ENCODE measurements at regions not wholly inside any gene's neighbourhood (a gene's known extent, or its start where the extent isn't known, plus 50 kb on each side); places are given as distances from the start of the nearest gene placed in this dataset.

GRCh38 chr18:67633939-67634338, 117.4 kb upstream of the DSEL start:
- H3K4me3 ChIP-seq (replicated peaks; ENCODE audit: low read depth, low read length) = no peak overlapping the region
- no peak for DNase-seq (ENCODE audit: extremely low read depth, insufficient read length)
- no peaks in the 10 kb centered on the region for H3K27me3 ChIP-seq (replicated peaks; ENCODE audit: control insufficient read depth, insufficient read depth, low read length)
- no peaks in the 10 kb centered on the region for H3K36me3 ChIP-seq (ENCODE audit: control insufficient read depth, insufficient read depth, low read length)
- TF ChIP-seq CTCF (IDR thresholded peaks at IDR 0.05; ENCODE audit: insufficient read depth, low read length, poor library complexity, severe bottlenecking) = no peak

GRCh38 chr18:67621906-67622305, 105.4 kb upstream of the DSEL start:
- Histone ChIP-seq H3K36me3 (ENCODE audit: control insufficient read depth, insufficient read depth, low read length) (no peaks in the 10 kb centered on the region), H3K27me3 (replicated peaks; ENCODE audit: control insufficient read depth, insufficient read depth, low read length) (no peaks in the 10 kb centered on the region)
- TF ChIP-seq CTCF (IDR thresholded peaks at IDR 0.05; ENCODE audit: insufficient read depth, low read length, poor library complexity, severe bottlenecking) = no peak

GRCh38 chr18:67621049-67621713, 104.7 kb upstream of the DSEL start:
- no peak for DNase-seq (ENCODE audit: extremely low read depth, insufficient read length)
- no peaks in the 10 kb centered on the region for H3K27me3 ChIP-seq (replicated peaks; ENCODE audit: control insufficient read depth, insufficient read depth, low read length)
- no peaks in the 10 kb centered on the region for H3K36me3 ChIP-seq (ENCODE audit: control insufficient read depth, insufficient read depth, low read length)
- no peak for TF ChIP-seq CTCF (IDR thresholded peaks at IDR 0.05; ENCODE audit: insufficient read depth, low read length, poor library complexity, severe bottlenecking)
- H3K4me3 ChIP-seq (replicated peaks; ENCODE audit: low read depth, low read length) = no peak overlapping the region

More at GRCh38 chr18:67621906-67622305, 105.4 kb upstream of the DSEL start:
- DNase-seq (ENCODE audit: extremely low read depth, insufficient read length) = no peak
- H3K4me3 ChIP-seq (replicated peaks; ENCODE audit: low read depth, low read length) = no peak overlapping the region

- no peaks in the 10 kb centered on the region for H3K36me3 ChIP-seq (ENCODE audit: control insufficient read depth, insufficient read depth, low read length)
- TF ChIP-seq CTCF (IDR thresholded peaks at IDR 0.05; ENCODE audit: insufficient read depth, low read length, poor library complexity, severe bottlenecking) = no peak
- no peaks in the 10 kb centered on the region for H3K27me3 ChIP-seq (replicated peaks; ENCODE audit: control insufficient read depth, insufficient read depth, low read length)
- DNase-seq (ENCODE audit: extremely low read depth, insufficient read length) = no peak
- H3K4me3 ChIP-seq (replicated peaks; ENCODE audit: low read depth, low read length) = no peak overlapping the region
Measured at GRCh38 chr18:67618061-67618460, 101.5 kb upstream of the DSEL start.

GRCh38 chr18:67615876-67616275, 99.4 kb upstream of the DSEL start:
- TF ChIP-seq CTCF (IDR thresholded peaks at IDR 0.05; ENCODE audit: insufficient read depth, low read length, poor library complexity, severe bottlenecking) = no peak
- H3K27me3 ChIP-seq (replicated peaks; ENCODE audit: control insufficient read depth, insufficient read depth, low read length) = no peaks in the 10 kb centered on the region
- DNase-seq (ENCODE audit: extremely low read depth, insufficient read length) = no peak
- no peaks in the 10 kb centered on the region for H3K36me3 ChIP-seq (ENCODE audit: control insufficient read depth, insufficient read depth, low read length)
- H3K4me3 ChIP-seq (replicated peaks; ENCODE audit: low read depth, low read length) = no peak overlapping the region

GRCh38 chr18:67613731-67614130, 97.2 kb upstream of the DSEL start:
- no peaks in the 10 kb centered on the region for H3K27me3 ChIP-seq (replicated peaks; ENCODE audit: control insufficient read depth, insufficient read depth, low read length)
- H3K36me3 ChIP-seq (ENCODE audit: control insufficient read depth, insufficient read depth, low read length) = no peaks in the 10 kb centered on the region
- no peak overlapping the region for H3K4me3 ChIP-seq (replicated peaks; ENCODE audit: low read depth, low read length)
- DNase-seq (ENCODE audit: extremely low read depth, insufficient read length) = no peak
- no peak for TF ChIP-seq CTCF (IDR thresholded peaks at IDR 0.05; ENCODE audit: insufficient read depth, low read length, poor library complexity, severe bottlenecking)

All from GM06990 (cell line).